Neural cell (in vitro differentiated cells): ENCODE measurements at regions not wholly inside any gene's neighbourhood (a gene's known extent, or its start where the extent isn't known, plus 50 kb on each side); places are given as distances from the start of the nearest gene placed in this dataset.

ENCODE experiments used
- EP300 ChIP-seq: fragments of 450-650 bp; conservative IDR thresholded peaks from 2 replicates; pipeline ENCODE4 v1.6.1; 2014; ENCODE audit warnings: antibody characterized with exemption, mild to moderate bottlenecking, moderate library complexity; ENCODE audit not compliant: poor library complexity, severe bottlenecking
- EZH2 ChIP-seq: fragments of 200-600, 300-800 bp; shearing (Covaris generic), sonication (generic); IDR thresholded peaks from 2 replicates; pipeline ENCODE4 v1.6.1; 2014; ENCODE audit warnings: antibody characterized with exemption, low read length, borderline replicate concordance, mild to moderate bottlenecking; ENCODE audit not compliant: insufficient read depth, poor library complexity, severe bottlenecking
- MXI1 ChIP-seq: fragments of 450-650 bp; conservative IDR thresholded peaks from 2 replicates; pipeline ENCODE4 v1.6.1; 2014; ENCODE audit warnings: antibody characterized with exemption, mild to moderate bottlenecking; ENCODE audit not compliant: poor library complexity, severe bottlenecking
- POLR2AphosphoS5 ChIP-seq: IDR thresholded peaks from 2 replicates; pipeline ENCODE4 v1.6.1; 2012
- RAD21 ChIP-seq: fragments of 450-650 bp; conservative IDR thresholded peaks from 2 replicates; pipeline ENCODE4 v1.6.1; 2014; ENCODE audit warnings: antibody characterized with exemption, mild to moderate bottlenecking, moderate library complexity
- TAF1 ChIP-seq: IDR thresholded peaks from 2 replicates; pipeline ENCODE4 v1.6.1; 2012; ENCODE audit warnings: low read depth
- TF ChIP-seq, protein P1 (sequence below): fragments of 450-650 bp; IDR thresholded peaks from 2 replicates; pipeline ENCODE4 v1.5.1; 2014; ENCODE audit warnings: antibody characterized with exemption, mild to moderate bottlenecking, moderate library complexity; ENCODE audit not compliant: poor library complexity, severe bottlenecking
- TF ChIP-seq, protein P2 (sequence below): IDR thresholded peaks from 2 replicates; pipeline ENCODE4 v1.6.1; 2012; ENCODE audit warnings: borderline replicate concordance

DNA sequence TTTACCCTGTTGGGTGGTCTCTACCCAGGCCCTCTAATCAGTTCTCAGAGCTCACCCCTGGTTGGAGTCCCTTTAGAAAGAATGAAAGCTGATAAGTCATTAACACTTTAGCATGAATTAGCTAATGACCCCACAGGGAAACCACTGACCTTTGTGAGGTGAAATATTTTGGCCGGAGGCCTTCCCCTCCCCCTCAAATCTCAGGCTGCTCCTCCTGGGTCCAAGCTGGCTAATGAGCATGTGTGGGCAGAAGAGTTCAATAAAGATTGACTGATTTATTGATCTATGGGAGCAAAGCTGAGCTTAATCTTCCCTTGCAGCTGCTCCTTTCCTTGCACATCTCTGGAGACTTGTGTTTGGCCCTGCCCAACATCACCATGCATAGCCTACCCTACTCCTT is 78.8 kb upstream of the CCDC85A start:
- TF ChIP-seq TAF1: no peak
- TF ChIP-seq EP300: no peak
- TF ChIP-seq EZH2: no peak
- TF ChIP-seq, protein P1, sequence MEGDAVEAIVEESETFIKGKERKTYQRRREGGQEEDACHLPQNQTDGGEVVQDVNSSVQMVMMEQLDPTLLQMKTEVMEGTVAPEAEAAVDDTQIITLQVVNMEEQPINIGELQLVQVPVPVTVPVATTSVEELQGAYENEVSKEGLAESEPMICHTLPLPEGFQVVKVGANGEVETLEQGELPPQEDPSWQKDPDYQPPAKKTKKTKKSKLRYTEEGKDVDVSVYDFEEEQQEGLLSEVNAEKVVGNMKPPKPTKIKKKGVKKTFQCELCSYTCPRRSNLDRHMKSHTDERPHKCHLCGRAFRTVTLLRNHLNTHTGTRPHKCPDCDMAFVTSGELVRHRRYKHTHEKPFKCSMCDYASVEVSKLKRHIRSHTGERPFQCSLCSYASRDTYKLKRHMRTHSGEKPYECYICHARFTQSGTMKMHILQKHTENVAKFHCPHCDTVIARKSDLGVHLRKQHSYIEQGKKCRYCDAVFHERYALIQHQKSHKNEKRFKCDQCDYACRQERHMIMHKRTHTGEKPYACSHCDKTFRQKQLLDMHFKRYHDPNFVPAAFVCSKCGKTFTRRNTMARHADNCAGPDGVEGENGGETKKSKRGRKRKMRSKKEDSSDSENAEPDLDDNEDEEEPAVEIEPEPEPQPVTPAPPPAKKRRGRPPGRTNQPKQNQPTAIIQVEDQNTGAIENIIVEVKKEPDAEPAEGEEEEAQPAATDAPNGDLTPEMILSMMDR: no peak
- TF ChIP-seq, protein P2, sequence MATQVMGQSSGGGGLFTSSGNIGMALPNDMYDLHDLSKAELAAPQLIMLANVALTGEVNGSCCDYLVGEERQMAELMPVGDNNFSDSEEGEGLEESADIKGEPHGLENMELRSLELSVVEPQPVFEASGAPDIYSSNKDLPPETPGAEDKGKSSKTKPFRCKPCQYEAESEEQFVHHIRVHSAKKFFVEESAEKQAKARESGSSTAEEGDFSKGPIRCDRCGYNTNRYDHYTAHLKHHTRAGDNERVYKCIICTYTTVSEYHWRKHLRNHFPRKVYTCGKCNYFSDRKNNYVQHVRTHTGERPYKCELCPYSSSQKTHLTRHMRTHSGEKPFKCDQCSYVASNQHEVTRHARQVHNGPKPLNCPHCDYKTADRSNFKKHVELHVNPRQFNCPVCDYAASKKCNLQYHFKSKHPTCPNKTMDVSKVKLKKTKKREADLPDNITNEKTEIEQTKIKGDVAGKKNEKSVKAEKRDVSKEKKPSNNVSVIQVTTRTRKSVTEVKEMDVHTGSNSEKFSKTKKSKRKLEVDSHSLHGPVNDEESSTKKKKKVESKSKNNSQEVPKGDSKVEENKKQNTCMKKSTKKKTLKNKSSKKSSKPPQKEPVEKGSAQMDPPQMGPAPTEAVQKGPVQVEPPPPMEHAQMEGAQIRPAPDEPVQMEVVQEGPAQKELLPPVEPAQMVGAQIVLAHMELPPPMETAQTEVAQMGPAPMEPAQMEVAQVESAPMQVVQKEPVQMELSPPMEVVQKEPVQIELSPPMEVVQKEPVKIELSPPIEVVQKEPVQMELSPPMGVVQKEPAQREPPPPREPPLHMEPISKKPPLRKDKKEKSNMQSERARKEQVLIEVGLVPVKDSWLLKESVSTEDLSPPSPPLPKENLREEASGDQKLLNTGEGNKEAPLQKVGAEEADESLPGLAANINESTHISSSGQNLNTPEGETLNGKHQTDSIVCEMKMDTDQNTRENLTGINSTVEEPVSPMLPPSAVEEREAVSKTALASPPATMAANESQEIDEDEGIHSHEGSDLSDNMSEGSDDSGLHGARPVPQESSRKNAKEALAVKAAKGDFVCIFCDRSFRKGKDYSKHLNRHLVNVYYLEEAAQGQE: no peak
- no peak for TF ChIP-seq POLR2AphosphoS5
- no peak for TF ChIP-seq MXI1
- TF ChIP-seq RAD21: no peak
